ENCODE measurements at regions not wholly inside any gene's neighbourhood (a gene's known extent, or its start where the extent isn't known, plus 50 kb on each side); places are given as distances from the start of the nearest gene placed in this dataset.
"Not testable (repeated sequence)": the region's sequence is repeated elsewhere in the genome, so short reads cannot be mapped to it uniquely, and the experiment has no call there.

- Mint-ChIP-seq H3K4me3 (no peak overlapping the region), H3K36me3 (ENCODE audit: low read depth) (no peaks in the 10 kb centered on the region), H3K4me1 (ENCODE audit: low read depth) (no peaks in the 10 kb centered on the region), H3K27ac (no peak overlapping the region), H3K27me3 (no peaks in the 10 kb centered on the region), H3K9me3 (peaks cover 14% of the 10 kb centered on the region)
- intact Hi-C loops (cut with micrococcal nuclease) = no loop called here
Measured at GRCh38 chr6:66328200-66328599, 621.2 kb upstream of the EYS start.

GRCh38 chr6:66326228-66326627 lies 619.2 kb upstream of the EYS start:
- intact Hi-C loops (cut with micrococcal nuclease) = no loop called here
- Mint-ChIP-seq H3K36me3 (ENCODE audit: low read depth) (no peaks in the 10 kb centered on the region), H3K27ac (no peak overlapping the region), H3K9me3 (peaks cover 14% of the 10 kb centered on the region), H3K4me1 (ENCODE audit: low read depth) (no peaks in the 10 kb centered on the region), H3K4me3 (no peak overlapping the region), H3K27me3 (no peaks in the 10 kb centered on the region)

DNA sequence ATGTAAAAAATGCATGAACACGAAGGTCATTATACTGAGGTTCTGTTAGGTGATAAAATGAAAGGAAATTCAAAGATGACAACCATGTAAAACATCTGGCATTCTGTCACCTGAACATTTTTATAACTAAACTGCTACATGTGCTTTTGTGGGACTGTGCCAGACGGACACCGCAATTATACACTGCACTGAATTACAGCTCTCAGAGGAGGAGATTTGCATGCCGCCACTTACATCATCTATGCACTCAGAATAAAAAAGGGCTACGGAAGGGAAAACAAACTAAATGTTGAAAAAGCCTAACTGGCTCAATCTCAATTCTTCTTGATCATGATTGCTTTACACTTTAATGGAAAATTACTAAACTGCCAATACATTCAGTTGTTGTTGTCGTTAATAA lies 614.0 kb upstream of the EYS start:
- Mint-ChIP-seq H3K27me3 (no peaks in the 10 kb centered on the region), H3K4me1 (ENCODE audit: low read depth) (no peaks in the 10 kb centered on the region), H3K27ac (no peak overlapping the region), H3K36me3 (ENCODE audit: low read depth) (no peaks in the 10 kb centered on the region), H3K9me3 (no peaks in the 10 kb centered on the region), H3K4me3 (no peak overlapping the region)
- intact Hi-C loops (cut with micrococcal nuclease) = no loop called here

- H3K4me3 Mint-ChIP-seq = no peak overlapping the region
- intact Hi-C loops (cut with micrococcal nuclease) = no loop called here
- peaks cover 29% of the 10 kb centered on the region for H3K9me3 Mint-ChIP-seq
- H3K36me3 Mint-ChIP-seq (ENCODE audit: low read depth) = no peaks in the 10 kb centered on the region
- no peaks in the 10 kb centered on the region for H3K27me3 Mint-ChIP-seq
- no peak overlapping the region for H3K27ac Mint-ChIP-seq
- no peaks in the 10 kb centered on the region for H3K4me1 Mint-ChIP-seq (ENCODE audit: low read depth)
Measured at GRCh38 chr6:66307490-66307889, 600.5 kb upstream of the EYS start.

- H3K9me3 Mint-ChIP-seq = no peaks in the 10 kb centered on the region
- H3K4me1 Mint-ChIP-seq (ENCODE audit: low read depth) = no peaks in the 10 kb centered on the region
- intact Hi-C loops (cut with micrococcal nuclease) = no loop called here
- H3K36me3 Mint-ChIP-seq (ENCODE audit: low read depth) = no peaks in the 10 kb centered on the region
- no peaks in the 10 kb centered on the region for H3K27me3 Mint-ChIP-seq
- H3K27ac Mint-ChIP-seq = no peak overlapping the region
- no peak overlapping the region for H3K4me3 Mint-ChIP-seq
Measured at GRCh38 chr6:66291905-66292304, 584.9 kb upstream of the EYS start.

- Mint-ChIP-seq H3K4me1 (ENCODE audit: low read depth) (no peaks in the 10 kb centered on the region), H3K4me3 (no peak overlapping the region), H3K36me3 (ENCODE audit: low read depth) (no peaks in the 10 kb centered on the region), H3K27me3 (no peaks in the 10 kb centered on the region), H3K9me3 (peaks cover under 1% of the 10 kb centered on the region), H3K27ac (no peak overlapping the region)
- intact Hi-C loops (cut with micrococcal nuclease) = no loop called here
Measured at GRCh38 chr6:66289889-66290288, 582.9 kb upstream of the EYS start.

DNA sequence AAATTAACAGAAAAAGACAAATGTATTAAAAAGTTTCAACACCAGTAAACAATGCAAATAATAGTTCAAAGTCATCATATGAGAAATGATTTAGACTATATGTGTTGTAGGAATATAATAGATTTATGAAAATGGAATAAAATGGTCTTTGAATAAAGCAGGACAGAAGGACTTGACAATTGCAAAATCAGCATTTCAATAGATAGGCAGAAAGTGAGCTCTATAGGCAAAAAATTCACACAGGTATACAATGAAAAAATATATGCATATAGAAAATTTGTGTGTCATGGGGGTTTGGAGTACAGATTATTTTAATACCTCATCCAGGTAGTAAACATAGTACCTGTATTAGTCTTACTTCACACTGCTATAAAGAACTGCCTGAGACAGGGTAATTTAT lies 571.1 kb upstream of the EYS start:
- no peak overlapping the region for H3K27ac Mint-ChIP-seq
- no peaks in the 10 kb centered on the region for H3K4me1 Mint-ChIP-seq (ENCODE audit: low read depth)
- H3K36me3 Mint-ChIP-seq (ENCODE audit: low read depth) = no peaks in the 10 kb centered on the region
- H3K4me3 Mint-ChIP-seq = no peak overlapping the region
- peaks cover 18% of the 10 kb centered on the region for H3K9me3 Mint-ChIP-seq
- intact Hi-C loops (cut with micrococcal nuclease) = no loop called here
- no peaks in the 10 kb centered on the region for H3K27me3 Mint-ChIP-seq

DNA sequence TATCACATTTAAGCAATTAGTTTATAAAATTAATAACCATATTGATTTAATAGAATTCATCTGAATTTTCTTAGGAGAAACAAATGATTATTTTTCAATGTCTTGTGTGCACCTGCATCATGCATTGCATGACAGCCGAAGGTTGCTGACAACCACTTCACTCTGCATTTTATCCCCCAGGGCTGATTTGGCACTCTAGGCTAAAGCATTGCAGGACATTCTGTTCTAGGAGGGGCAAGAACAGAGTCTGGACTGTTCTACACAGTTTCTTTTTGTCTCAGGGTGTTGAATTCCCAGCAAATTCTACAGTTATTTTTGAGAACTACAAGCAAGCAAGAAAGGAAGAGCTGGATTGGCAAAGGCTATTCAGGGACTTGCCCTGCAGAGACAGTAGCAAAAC lies 570.4 kb upstream of the EYS start:
- intact Hi-C loops (cut with micrococcal nuclease) = no loop called here
- Mint-ChIP-seq H3K27ac (no peak overlapping the region), H3K9me3 (peaks cover 18% of the 10 kb centered on the region), H3K27me3 (no peaks in the 10 kb centered on the region), H3K36me3 (ENCODE audit: low read depth) (no peaks in the 10 kb centered on the region), H3K4me3 (no peak overlapping the region), H3K4me1 (ENCODE audit: low read depth) (no peaks in the 10 kb centered on the region)

DNA sequence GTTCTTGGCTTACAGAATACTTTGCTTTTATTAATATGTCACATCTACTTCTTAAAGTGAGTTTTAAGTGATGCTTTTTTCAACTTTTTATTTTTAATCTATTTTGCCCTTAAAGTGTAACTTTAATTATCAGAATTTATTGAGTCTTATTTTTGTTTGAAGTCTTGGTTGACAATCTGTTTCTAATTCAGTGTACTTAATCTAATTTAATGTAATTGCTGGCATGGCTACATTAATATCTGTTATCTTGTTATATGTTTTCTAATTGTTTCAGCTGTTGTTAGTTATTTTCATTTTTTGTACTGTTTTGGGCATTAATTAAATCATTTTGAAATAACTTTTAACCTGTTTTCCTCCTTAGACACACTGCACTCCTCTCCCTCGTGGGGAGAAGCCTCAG lies 558.7 kb upstream of the EYS start:
- intact Hi-C loops (cut with micrococcal nuclease) = no loop called here
- H3K27ac Mint-ChIP-seq = no peak overlapping the region
- H3K4me3 Mint-ChIP-seq = no peak overlapping the region
- no peaks in the 10 kb centered on the region for H3K27me3 Mint-ChIP-seq
- peaks cover 14% of the 10 kb centered on the region for H3K9me3 Mint-ChIP-seq
- H3K4me1 Mint-ChIP-seq (ENCODE audit: low read depth) = no peaks in the 10 kb centered on the region
- H3K36me3 Mint-ChIP-seq (ENCODE audit: low read depth) = no peaks in the 10 kb centered on the region

DNA sequence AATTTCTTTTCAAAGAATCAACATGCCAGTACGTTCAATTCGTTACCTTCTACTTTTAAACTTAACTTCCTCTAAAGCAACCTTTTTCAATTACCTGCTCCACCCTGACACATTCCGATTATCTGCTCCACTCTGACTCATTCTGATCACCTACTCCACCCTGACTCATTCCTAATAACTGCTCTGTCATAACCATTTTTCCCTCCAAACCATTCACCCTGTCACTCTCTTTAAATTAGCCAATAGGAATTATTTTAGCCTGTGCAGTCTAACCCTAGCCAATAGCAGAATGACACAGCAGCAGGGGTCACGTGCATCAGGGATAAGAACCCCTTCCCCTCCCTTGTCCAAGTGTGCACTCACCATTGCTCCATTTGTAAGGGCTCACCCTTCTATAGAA lies 557.4 kb upstream of the EYS start:
- no peaks in the 10 kb centered on the region for H3K36me3 Mint-ChIP-seq (ENCODE audit: low read depth)
- H3K9me3 Mint-ChIP-seq = peaks cover 21% of the 10 kb centered on the region
- no peaks in the 10 kb centered on the region for H3K4me1 Mint-ChIP-seq (ENCODE audit: low read depth)
- H3K27ac Mint-ChIP-seq = no peak overlapping the region
- intact Hi-C loops (cut with micrococcal nuclease) = no loop called here
- H3K27me3 Mint-ChIP-seq = no peaks in the 10 kb centered on the region
- H3K4me3 Mint-ChIP-seq = no peak overlapping the region

DNA sequence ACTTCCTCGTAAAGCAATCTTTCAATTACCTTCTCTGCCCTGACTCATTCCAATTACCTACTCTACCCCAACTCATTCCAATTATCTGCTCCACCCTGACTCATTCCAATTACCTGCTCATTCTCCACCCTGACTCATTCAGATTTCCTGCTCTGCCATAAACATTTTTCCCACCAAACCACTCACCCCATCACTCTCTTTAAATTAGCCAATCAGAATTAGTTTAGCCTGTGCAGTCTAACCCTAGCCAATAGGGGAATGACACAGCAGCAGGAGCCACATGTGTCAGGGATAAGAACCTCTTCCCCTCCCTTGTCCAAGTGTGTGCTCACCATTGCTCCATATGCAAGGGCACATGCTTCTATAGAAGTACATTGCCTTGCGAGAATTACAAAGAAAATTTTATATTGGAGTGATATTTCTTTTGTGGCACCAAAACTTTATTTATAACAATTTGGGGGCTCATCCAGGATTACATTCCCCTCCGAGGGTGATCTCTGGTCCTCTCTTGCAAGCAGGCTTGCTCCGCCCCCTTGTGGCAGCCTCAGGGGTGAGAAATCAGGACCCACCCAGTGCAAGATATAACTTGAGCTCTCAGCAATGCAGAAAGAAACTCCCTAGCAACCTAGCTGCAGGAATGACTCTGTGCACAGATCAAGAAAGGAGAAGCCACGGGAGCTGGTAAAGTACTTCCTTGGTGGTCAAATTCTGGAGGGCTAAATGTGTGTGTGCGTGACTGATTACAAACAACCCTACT lies 551.9 kb upstream of the EYS start:
- H3K27ac Mint-ChIP-seq; H3K4me3 Mint-ChIP-seq; H3K27me3 Mint-ChIP-seq; H3K36me3 Mint-ChIP-seq (ENCODE audit: low read depth); H3K4me1 Mint-ChIP-seq (ENCODE audit: low read depth); intact Hi-C loops (cut with micrococcal nuclease): not testable (repeated sequence)
- peaks cover 46% of the 10 kb centered on the region for H3K9me3 Mint-ChIP-seq

DNA sequence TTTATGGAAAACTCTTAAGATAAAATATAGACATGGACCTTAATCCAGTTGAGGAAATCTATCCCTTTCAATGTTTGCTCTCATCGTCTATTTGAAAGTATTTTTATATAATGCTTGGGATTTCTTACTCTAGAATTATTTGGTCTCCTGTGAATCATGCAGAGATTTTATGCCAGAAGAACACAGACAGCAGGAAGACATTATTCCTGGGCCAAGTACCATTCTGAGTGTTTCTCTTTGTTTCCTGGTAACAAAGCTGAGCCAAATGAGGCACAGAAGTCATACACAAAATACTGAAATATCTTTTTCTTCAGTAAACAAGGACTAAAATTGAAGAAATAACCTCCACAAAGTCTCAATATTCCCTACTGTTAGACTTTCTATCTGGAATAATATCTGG lies 538.2 kb upstream of the EYS start:
- peaks cover 31% of the 10 kb centered on the region for H3K9me3 Mint-ChIP-seq
- intact Hi-C loops (cut with micrococcal nuclease) = no loop called here
- H3K4me1 Mint-ChIP-seq (ENCODE audit: low read depth) = no peaks in the 10 kb centered on the region
- no peaks in the 10 kb centered on the region for H3K36me3 Mint-ChIP-seq (ENCODE audit: low read depth)
- H3K27ac Mint-ChIP-seq = no peak overlapping the region
- H3K27me3 Mint-ChIP-seq = no peaks in the 10 kb centered on the region
- no peak overlapping the region for H3K4me3 Mint-ChIP-seq

- Mint-ChIP-seq H3K27me3 (no peaks in the 10 kb centered on the region), H3K9me3 (no peaks in the 10 kb centered on the region), H3K4me1 (ENCODE audit: low read depth) (no peaks in the 10 kb centered on the region), H3K27ac (no peak overlapping the region), H3K4me3 (no peak overlapping the region), H3K36me3 (ENCODE audit: low read depth) (no peaks in the 10 kb centered on the region)
- intact Hi-C loops (cut with micrococcal nuclease) = no loop called here
Measured at GRCh38 chr6:66238851-66239250, 531.8 kb upstream of the EYS start.

DNA sequence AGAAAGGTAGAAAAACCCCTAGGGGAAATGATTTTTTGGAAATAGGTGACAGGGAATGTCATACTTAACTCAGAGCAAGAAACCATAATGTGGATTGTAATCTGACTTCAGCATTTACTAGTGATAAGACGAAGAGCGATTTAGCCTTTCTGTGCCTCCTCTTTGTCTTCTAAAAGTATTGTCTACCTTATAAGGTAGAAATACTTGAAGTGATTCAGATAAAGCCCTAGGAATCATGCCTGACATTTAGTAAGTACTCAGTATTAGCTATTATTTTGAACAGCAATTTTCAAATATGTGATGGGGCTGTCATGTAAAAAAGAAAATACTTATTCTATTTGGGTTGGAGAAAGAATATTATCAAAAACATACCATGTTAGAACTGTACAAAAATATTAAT lies 525.9 kb upstream of the EYS start:
- Mint-ChIP-seq H3K4me1 (ENCODE audit: low read depth) (no peaks in the 10 kb centered on the region), H3K27ac (no peak overlapping the region), H3K27me3 (no peaks in the 10 kb centered on the region), H3K4me3 (no peak overlapping the region), H3K9me3 (no peaks in the 10 kb centered on the region), H3K36me3 (ENCODE audit: low read depth) (no peaks in the 10 kb centered on the region)
- intact Hi-C loops (cut with micrococcal nuclease) = no loop called here

GRCh38 chr6:66230591-66230990 lies 523.6 kb upstream of the EYS start:
- Mint-ChIP-seq H3K4me3 (no peak overlapping the region), H3K27me3 (no peaks in the 10 kb centered on the region), H3K4me1 (ENCODE audit: low read depth) (no peaks in the 10 kb centered on the region), H3K27ac (no peak overlapping the region), H3K36me3 (ENCODE audit: low read depth) (no peaks in the 10 kb centered on the region), H3K9me3 (no peaks in the 10 kb centered on the region)
- intact Hi-C loops (cut with micrococcal nuclease) = no loop called here
